GM23338 (cell line): ENCODE measurements at regions not wholly inside any gene's neighbourhood (a gene's known extent, or its start where the extent isn't known, plus 50 kb on each side); places are given as distances from the start of the nearest gene placed in this dataset.

Source experiments
- ATAC-seq: fragments of 200-7000 bp; cut with Tn5 transposase; 3 replicates; pipeline ENCODE4 v1.9.1; 2020
- DNase-seq: peaks from one replicate; pipeline ENCODE4 v3.0.0-alpha.2; 2015; ENCODE audit warnings: low spot score
- H2AFZ ChIP-seq: fragments of 200-600 bp; sonication (generic); 2 replicates; pipeline ENCODE4 v1.8.0; 2016; ENCODE audit warnings: antibody characterized with exemption, mild to moderate bottlenecking, moderate library complexity
- H3F3A ChIP-seq: fragments of 200-600 bp; sonication (generic); replicated peaks from 2 replicates; pipeline ENCODE4 v1.8.0; 2017; ENCODE audit warnings: antibody characterized with exemption, mixed run types, low read depth
- H3K27ac ChIP-seq: fragments of 200-600 bp; sonication (generic); 2 replicates; pipeline ENCODE4 v1.6.1; 2016; ENCODE audit warnings: low read depth
- H3K27me3 ChIP-seq: fragments of 200-600 bp; sonication (generic); 2 replicates; pipeline ENCODE4 v1.8.0; 2016; ENCODE audit warnings: mild to moderate bottlenecking, mixed run types, moderate library complexity; ENCODE audit not compliant: insufficient read depth
- H3K36me3 ChIP-seq: fragments of 200-600 bp; sonication (generic); 2 replicates; pipeline ENCODE4 v1.8.0; 2016; ENCODE audit warnings: mild to moderate bottlenecking; ENCODE audit not compliant: insufficient read depth
- H3K4me1 ChIP-seq: fragments of 200-600 bp; sonication (generic); 2 replicates; pipeline ENCODE4 v1.8.0; 2016; ENCODE audit warnings: mild to moderate bottlenecking, moderate library complexity; ENCODE audit not compliant: insufficient read depth
- H3K4me2 ChIP-seq: fragments of 200-600 bp; sonication (generic); 2 replicates; pipeline ENCODE4 v1.7.1; 2017; ENCODE audit warnings: mixed run types
- H3K4me3 ChIP-seq: fragments of 200-600 bp; sonication (generic); 2 replicates; pipeline ENCODE4 v1.6.1; 2016; ENCODE audit warnings: mixed run types
- H3K79me2 ChIP-seq: fragments of 200-600 bp; sonication (generic); replicated peaks from 2 replicates; pipeline ENCODE4 v1.8.0; 2017; ENCODE audit warnings: mild to moderate bottlenecking; ENCODE audit not compliant: insufficient read depth
- H3K9me2 ChIP-seq: fragments of 200-600 bp; sonication (generic); 2 replicates; pipeline ENCODE4 v1.8.0; 2017; ENCODE audit not compliant: insufficient read depth
- H4K20me1 ChIP-seq: fragments of 200-600 bp; sonication (generic); replicated peaks from 2 replicates; pipeline ENCODE4 v1.8.0; 2017; ENCODE audit warnings: mild to moderate bottlenecking; ENCODE audit not compliant: insufficient read depth
- H3K27ac Mint-ChIP-seq: 2 replicates; pipeline ENCODE4 v1.8.0; 2020; ENCODE audit warnings: inconsistent platforms, mild to moderate bottlenecking, moderate library complexity, mixed read lengths
- H3K27me3 Mint-ChIP-seq: 3 replicates; pipeline ENCODE4 v1.8.0; 2022; ENCODE audit warnings: low read depth, mild to moderate bottlenecking, moderate library complexity, mixed read lengths, inconsistent platforms; ENCODE audit not compliant: insufficient read depth, poor library complexity
- H3K36me3 Mint-ChIP-seq: 3 replicates; pipeline ENCODE4 v1.8.0; 2021; ENCODE audit warnings: low read depth, mild to moderate bottlenecking, inconsistent platforms, moderate library complexity, mixed read lengths
- H3K4me1 Mint-ChIP-seq: 3 replicates; pipeline ENCODE4 v1.8.0; 2020; ENCODE audit warnings: mild to moderate bottlenecking, inconsistent platforms, mixed read lengths
- H3K4me3 Mint-ChIP-seq: 3 replicates; pipeline ENCODE4 v1.8.0; 2021; ENCODE audit warnings: moderate library complexity, mild to moderate bottlenecking, inconsistent platforms, mixed read lengths
- H3K9me3 Mint-ChIP-seq: 3 replicates; pipeline ENCODE4 v1.8.0; 2020; ENCODE audit warnings: moderate library complexity, mild to moderate bottlenecking, inconsistent platforms, mixed read lengths
- CTCF ChIP-seq, 2 experiments: fragments of 200-600 bp in 1 of 2; sonication (generic) in 1 of 2; conservative IDR thresholded peaks; 2 replicates each; pipeline versions ENCODE4 v1.5.1 to v1.6.1; 2016 to 2017; ENCODE audit warnings: antibody characterized with exemption in 2 of 2, low read depth in 2 of 2, mild to moderate bottlenecking in 2 of 2, moderate library complexity in 1 of 2
- EZH2 ChIP-seq: fragments of 200-600 bp; sonication (generic); IDR thresholded peaks from one replicate; pipeline ENCODE4 v1.8.0; 2017; ENCODE audit warnings: antibody characterized with exemption, mild to moderate bottlenecking, low read depth; ENCODE audit not compliant: unreplicated experiment
- NANOG ChIP-seq: IDR thresholded peaks from 2 replicates; pipeline ENCODE4 v1.6.1; 2016; ENCODE audit warnings: antibody characterized with exemption, borderline replicate concordance
- REST ChIP-seq: IDR thresholded peaks from one replicate; pipeline ENCODE4 v1.6.1; 2018; ENCODE audit warnings: antibody characterized with exemption; ENCODE audit not compliant: unreplicated experiment
- ZNF114 ChIP-seq: fragments of 250-450 bp; sonication (Bioruptor Pico); IDR thresholded peaks from 2 replicates; pipeline ENCODE4 v1.5.0; 2020; ENCODE audit warnings: mild to moderate bottlenecking, moderate library complexity
- ZNF331 ChIP-seq: fragments of 250-450 bp; sonication (Bioruptor Pico); IDR thresholded peaks from 2 replicates; pipeline ENCODE4 v1.5.0; 2020; ENCODE audit warnings: low read depth, mild to moderate bottlenecking, moderate library complexity

DNA sequence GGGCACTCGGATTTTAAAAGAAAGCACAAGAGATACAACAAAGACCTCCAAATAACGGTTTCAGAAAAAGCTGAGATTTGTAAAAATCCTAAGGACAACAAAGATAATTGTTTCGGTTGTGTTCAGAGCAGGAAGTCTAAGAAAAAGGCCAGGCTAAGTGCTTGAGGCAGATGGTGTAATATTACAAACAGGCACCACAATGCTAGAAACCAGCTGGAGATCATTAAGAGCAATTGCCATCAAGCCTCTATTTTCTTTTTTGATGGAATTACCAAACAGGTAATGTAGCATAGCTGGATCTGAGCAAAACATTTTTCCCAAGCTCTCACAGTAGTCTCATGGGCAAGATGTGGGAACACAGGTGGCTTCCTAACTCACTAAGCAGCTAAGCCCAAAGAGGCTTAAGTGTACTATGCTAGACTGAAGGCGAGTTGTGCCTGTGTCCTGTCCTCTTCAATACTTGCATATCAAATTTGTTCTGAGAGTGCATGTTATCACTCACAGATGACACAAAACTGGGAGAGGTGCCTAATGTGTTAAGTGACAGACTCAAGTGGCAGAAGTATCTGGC, 161.6 kb downstream of the GLUL start:
- Mint-ChIP-seq H3K27me3 (peaks cover 7% of the 10 kb centered on the region), H3K4me1 (peaks cover 27% of the 10 kb centered on the region), H3K36me3 (no peaks in the 10 kb centered on the region), H3K9me3 (no peaks in the 10 kb centered on the region; the same call in 2 of the 3 replicates), H3K27ac (no peak overlapping the region), H3K4me3 (no peak overlapping the region)
- Histone ChIP-seq H3K4me1 (peaks cover 5% of the 10 kb centered on the region; the same call in 1 of the 2 replicates), H3K36me3 (no peaks in the 10 kb centered on the region), H3K27me3 (no peaks in the 10 kb centered on the region), H3F3A (no peaks in the 10 kb centered on the region), H2AFZ (no peak overlapping the region), H3K4me3 (no peak overlapping the region), H4K20me1 (no peaks in the 10 kb centered on the region), H3K9me2 (no peaks in the 10 kb centered on the region), H3K27ac (no peak overlapping the region), H3K79me2 (no peaks in the 10 kb centered on the region), H3K4me2 (peak overlapping the region; percentile 7)
- peak; percentile 39 for DNase-seq
- peak; percentile 47 for ATAC-seq
- TF ChIP-seq NANOG (peak; percentile 42; the same call in 1 of the 2 replicates), ZNF331 (CRISPR knock-in tag) (no peak), CTCF (conservative IDR thresholded peaks at IDR 0.05; ENCODE audit: low read depth in 2 of 2) (no peak), REST (no peak), ZNF114 (no peak)

- H3K27me3 Mint-ChIP-seq: peaks cover 7% of the 10 kb centered on the region
- no peaks in the 10 kb centered on the region for H3K36me3 Mint-ChIP-seq
- H3K4me1 ChIP-seq: peaks cover 5% of the 10 kb centered on the region; the same call in 1 of the 2 replicates
- TF ChIP-seq NANOG: no peak
- TF ChIP-seq REST: no peak
- no peak for TF ChIP-seq EZH2
Observed at GRCh38 chr1:182229451-182229850, 162.1 kb downstream of the GLUL start.

More at GRCh38 chr1:182229451-182229850, 162.1 kb downstream of the GLUL start:
- Histone ChIP-seq H3K4me3 (no peak overlapping the region), H3K36me3 (no peaks in the 10 kb centered on the region), H3K27me3 (no peaks in the 10 kb centered on the region), H3K9me2 (no peaks in the 10 kb centered on the region), H3K79me2 (no peaks in the 10 kb centered on the region), H3F3A (no peaks in the 10 kb centered on the region), H3K27ac (no peak overlapping the region), H2AFZ (no peak overlapping the region), H4K20me1 (no peaks in the 10 kb centered on the region), H3K4me2 (peak overlapping the region; percentile 7)
- H3K4me3 Mint-ChIP-seq: no peak overlapping the region
- no peaks in the 10 kb centered on the region; the same call in 2 of the 3 replicates for H3K9me3 Mint-ChIP-seq
- ATAC-seq: no peak
- H3K4me1 Mint-ChIP-seq: peaks cover 27% of the 10 kb centered on the region
- H3K27ac Mint-ChIP-seq: no peak overlapping the region
- no peak for DNase-seq
